ENCODE measurements at regions not wholly inside any gene's neighbourhood (a gene's known extent, or its start where the extent isn't known, plus 50 kb on each side); places are given as distances from the start of the nearest gene placed in this dataset.
"Not testable (repeated sequence)": the region's sequence is repeated elsewhere in the genome, so short reads cannot be mapped to it uniquely, and the experiment has no call there.

DNA sequence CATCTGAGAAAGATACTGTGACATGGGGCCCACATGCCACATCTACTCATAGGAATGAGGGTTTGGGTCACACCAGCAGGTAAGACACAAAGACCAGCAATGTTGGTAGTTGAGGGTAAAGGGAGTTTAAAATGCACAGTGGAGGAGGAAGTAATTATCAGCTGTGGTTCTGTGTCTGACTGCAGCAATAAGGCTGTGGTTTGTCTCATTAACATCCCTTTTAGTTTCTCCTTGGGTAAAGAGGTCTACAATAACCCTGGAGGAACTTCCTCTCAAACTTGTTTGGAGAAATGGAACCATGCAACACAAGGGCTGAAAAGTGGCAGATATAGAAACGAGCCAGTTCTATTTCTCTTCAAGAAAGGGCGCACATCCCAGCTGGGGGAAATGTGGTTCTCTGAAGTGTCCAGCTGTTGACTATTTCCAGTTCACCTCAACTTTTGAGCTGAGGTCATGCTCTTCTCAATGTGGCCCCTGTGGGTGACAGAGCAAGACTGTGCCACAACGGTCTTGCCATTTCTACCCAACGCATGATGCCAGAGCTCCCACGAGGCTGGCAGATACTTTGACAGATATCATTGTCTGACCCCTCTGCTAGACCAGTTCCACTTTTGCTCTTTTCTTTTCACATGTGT, 234.3 kb downstream of the SQOR start:
- no peak for DNase-seq

GRCh38 chr15:45871121-45871855, 236.5 kb downstream of the SQOR start:
- no peak for DNase-seq

DNA sequence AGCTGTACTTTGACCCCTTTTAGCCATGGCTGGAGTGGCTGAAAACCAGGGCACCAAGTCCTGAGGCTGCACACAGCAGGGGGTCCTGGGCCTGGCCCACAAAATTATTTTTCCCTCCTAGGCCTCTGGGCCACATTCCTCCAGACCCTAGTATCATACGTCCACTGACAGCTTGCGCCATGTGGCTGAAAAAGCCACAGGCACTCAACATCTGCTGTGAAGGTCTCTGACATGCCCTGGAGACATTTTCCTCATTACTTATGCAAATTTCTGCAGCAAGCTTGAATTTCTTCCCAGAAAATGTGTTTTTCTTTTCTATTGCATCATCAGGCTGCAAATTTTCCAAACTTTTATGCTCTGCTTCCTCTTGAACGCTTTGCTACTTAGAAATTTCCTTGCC, 239.0 kb downstream of the SQOR start:
- no peak for DNase-seq

- DNase-seq, result not testable (repeated sequence)
Measured at GRCh38 chr15:45874566-45874965, 239.7 kb downstream of the SQOR start.

GRCh38 chr15:45884289-45884688, 249.5 kb downstream of the SQOR start:
- DNase-seq, result peak; percentile 41

DNA sequence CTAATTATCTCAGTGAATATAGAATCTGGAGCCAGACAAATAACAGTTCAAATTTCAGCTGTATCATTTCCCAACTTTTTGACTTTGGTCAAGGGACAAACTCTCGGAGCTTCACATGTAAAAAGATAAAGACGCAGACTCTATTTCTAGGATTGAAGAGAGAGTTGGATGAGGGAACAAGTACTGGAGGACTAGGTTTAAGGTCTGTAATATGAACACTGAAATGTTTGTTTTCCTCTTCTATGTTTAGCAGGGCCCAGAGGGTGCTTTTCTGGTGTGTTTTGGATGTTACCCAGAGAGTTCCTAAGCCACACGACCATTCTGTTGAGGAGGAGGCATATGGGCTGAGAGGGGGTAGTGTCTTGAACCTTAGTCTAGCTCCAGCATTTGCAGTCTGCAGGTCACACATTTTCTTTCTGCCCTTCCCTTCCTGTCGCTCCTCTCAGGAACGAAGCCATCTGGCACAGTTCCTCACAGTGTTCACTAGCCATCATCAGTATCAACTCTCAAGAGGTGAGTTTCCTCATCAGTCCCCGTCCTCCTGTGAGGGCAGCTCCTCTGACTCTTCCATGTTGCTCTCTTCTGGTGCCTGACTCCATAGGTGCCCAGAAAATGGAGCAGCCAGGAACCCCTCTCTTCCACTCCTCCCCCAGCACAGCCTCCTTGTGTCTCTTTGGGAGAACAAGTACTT, 250.1 kb downstream of the SQOR start:
- DNase-seq, result peak; percentile 52

GRCh38 chr15:45885801-45886200, 251.0 kb downstream of the SQOR start:
- DNase-seq, result no peak

GRCh38 chr15:45891766-45892165, 256.9 kb downstream of the SQOR start:
- DNase-seq, result no peak

DNA sequence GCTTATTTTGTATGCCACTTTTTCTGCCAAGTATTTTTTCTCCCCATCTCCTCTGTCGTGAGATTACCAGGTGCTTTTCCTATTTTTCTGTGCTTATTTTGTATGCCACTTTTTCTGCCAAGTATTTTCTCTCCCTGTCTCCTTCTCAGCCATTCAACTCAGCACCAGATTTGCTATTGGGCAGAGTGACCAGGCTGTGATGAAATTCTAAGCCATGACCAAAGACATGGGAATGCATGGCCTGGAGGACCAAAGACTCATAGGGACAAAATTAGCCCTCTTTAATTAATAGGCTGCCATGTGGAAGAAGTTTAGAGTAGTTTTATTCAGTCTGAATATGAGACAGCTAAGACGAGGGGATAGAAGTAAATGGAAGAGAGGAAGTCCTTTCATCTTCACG, 257.4 kb downstream of the SQOR start:
- no peak for DNase-seq

GRCh38 chr15:45903283-45903682, 268.5 kb downstream of the SQOR start:
- DNase-seq, result no peak

DNA sequence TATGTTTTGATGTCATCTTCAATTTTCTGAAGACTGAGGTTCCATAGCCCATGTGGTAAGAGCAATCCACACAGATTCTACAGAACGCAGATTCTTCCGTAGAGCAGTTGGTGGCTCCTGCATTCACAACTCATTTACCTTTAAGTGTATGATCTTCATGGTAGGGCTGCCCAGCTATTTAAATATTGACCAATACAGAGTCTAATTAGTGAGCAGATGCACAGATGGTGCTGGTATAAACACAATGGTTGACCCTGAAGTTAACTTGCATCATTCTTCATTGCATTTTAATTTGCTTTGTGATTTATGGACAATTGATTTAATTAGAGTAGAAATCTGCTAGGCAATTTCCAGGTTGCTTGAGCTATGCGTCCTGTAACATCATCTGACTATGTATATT, 269.2 kb downstream of the SQOR start:
- no peak for DNase-seq

- no peak for DNase-seq
Measured at GRCh38 chr15:45906230-45906629, 271.4 kb downstream of the SQOR start.

GRCh38 chr15:45910671-45911070, 275.8 kb downstream of the SQOR start:
- DNase-seq, result no peak

DNA sequence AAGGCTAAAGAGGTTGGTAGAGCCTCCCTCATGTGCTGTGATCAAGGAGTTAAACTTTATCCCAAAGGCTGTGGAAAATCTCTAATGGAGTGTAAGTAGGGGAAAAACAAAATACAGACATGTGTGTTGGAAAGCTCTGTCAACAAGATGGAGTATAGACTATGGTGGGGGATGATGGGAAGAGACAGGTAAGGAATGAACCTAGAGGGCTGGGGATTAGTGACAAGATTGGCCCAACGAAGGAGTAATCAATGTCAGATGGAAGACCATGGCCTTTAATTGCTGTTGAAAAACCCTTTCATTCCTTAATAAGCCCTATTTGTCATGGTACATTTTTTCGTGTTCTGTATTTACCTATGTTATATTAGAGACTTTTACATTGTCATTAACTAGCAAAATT, 278.6 kb downstream of the SQOR start:
- DNase-seq, result no peak

GRCh38 chr15:45914425-45914824, 279.6 kb downstream of the SQOR start:
- no peak for DNase-seq

GRCh38 chr15:45918839-45919238, 284.0 kb downstream of the SQOR start:
- DNase-seq, result no peak

DNA sequence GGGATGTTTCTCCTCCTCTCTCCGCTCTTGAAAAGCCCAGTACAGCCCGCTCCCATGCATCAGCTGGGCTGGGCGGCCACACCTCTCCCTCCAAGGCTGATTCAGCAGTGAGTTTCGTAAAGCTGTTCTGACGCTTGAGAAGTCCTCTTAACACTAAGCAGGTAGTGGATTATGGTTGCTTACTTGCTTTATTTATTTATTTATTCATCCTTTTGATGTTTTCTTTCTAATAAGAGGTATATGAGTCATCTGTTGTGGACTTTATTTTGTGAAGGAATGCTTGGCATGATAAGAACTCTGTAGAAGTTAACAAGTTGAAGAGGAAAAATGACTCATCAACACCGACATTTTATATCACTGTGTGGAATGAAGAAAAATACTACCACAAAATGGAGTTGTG, 285.0 kb downstream of the SQOR start:
- no peak for DNase-seq

GRCh38 chr15:45921376-45921775, 286.5 kb downstream of the SQOR start:
- no peak for DNase-seq

GRCh38 chr15:45921978-45922377, 287.1 kb downstream of the SQOR start:
- DNase-seq, result no peak

DNA sequence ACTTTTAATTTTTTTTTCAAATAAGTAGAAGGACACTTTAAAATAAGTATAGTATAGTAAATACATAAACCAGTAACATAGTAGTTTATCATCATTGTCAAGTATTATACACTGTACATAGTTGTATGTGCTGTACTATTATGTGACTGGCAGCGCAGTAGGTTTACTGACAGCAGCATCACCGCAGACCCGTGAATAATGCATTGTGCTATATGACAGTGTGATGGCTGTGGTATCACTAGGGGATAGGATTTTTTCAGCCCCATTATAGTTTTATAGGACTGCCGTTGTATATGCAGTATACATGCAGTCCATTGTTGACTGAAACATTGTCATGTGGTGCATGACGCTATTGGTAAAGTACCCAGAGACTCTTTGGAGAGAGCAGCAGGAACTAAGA, 306.5 kb downstream of the SQOR start:
- no peak for DNase-seq

DNA sequence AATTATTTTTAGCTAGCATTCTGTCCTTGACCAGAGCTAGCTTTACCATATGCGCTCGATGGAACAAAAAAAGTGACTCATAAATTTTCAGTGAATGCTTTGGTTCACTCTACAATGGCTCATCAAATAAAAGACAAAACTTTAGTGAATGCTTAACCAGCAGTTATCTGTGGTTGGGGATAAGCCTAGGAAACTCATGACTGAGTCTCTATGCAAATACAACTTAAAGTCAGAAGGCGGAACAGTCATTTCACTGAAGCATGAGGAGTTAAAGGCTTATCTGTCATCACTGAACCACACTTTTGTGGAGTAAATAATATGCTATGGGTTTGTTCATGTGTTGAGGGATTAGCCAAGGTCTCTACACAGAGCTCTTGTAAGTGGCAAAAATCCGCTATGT, 308.4 kb downstream of the SQOR start:
- DNase-seq, result no peak

- no peak for DNase-seq
Measured at GRCh38 chr15:45946111-45946510, 311.3 kb downstream of the SQOR start.

GRCh38 chr15:45948181-45948621, 313.4 kb downstream of the SQOR start:
- DNase-seq, result no peak

GRCh38 chr15:45958924-45959323, 324.1 kb downstream of the SQOR start:
- DNase-seq, result no peak

Data from NCI-H1092 treated with DMSO at 0.1 percent for 48 hours (cell line).